HS-5 (cell line): ENCODE measurements at regions not wholly inside any gene's neighbourhood (a gene's known extent, or its start where the extent isn't known, plus 50 kb on each side); places are given as distances from the start of the nearest gene placed in this dataset.

Source experiments
- DNase-seq: peaks from one replicate; pipeline ENCODE4 v3.0.0-alpha.2; 2012; ENCODE audit warnings: low read depth

GRCh38 chr12:24603371-24603770 lies 345.5 kb downstream of the BCAT1 start:
- DNase-seq = no peak

GRCh38 chr12:24600996-24601395 lies 347.9 kb downstream of the BCAT1 start:
- DNase-seq = peak; percentile 85

GRCh38 chr12:24600551-24600950 lies 348.4 kb downstream of the BCAT1 start:
- DNase-seq = no peak

- DNase-seq = no peak
Measured at GRCh38 chr12:24599736-24600135, 349.2 kb downstream of the BCAT1 start.

- no peak for DNase-seq
Measured at GRCh38 chr12:24597580-24597979, 351.3 kb downstream of the BCAT1 start.

- DNase-seq = no peak
Measured at GRCh38 chr12:24596768-24597388, 352.0 kb downstream of the BCAT1 start.

GRCh38 chr12:24595652-24596235 lies 353.2 kb downstream of the BCAT1 start:
- DNase-seq = no peak

- DNase-seq = no peak
Measured at GRCh38 chr12:24591715-24592440, 357.0 kb downstream of the BCAT1 start.

- DNase-seq = no peak
Measured at GRCh38 chr12:24591079-24591626, 357.7 kb downstream of the BCAT1 start.

GRCh38 chr12:24586293-24586692 lies 362.6 kb downstream of the BCAT1 start:
- DNase-seq = no peak

GRCh38 chr12:24584032-24584675 lies 364.7 kb downstream of the BCAT1 start:
- no peak for DNase-seq

GRCh38 chr12:24582954-24583601 lies 365.8 kb downstream of the BCAT1 start:
- DNase-seq = no peak

GRCh38 chr12:24574538-24574937 lies 374.4 kb downstream of the BCAT1 start:
- no peak for DNase-seq

- no peak for DNase-seq
Measured at GRCh38 chr12:24573621-24574020, 375.3 kb downstream of the BCAT1 start.

GRCh38 chr12:24565300-24565699 lies 383.6 kb downstream of the BCAT1 start:
- DNase-seq = no peak

- DNase-seq = no peak
Measured at GRCh38 chr12:24562771-24563431, 386.0 kb downstream of the BCAT1 start.

- DNase-seq = no peak
Measured at GRCh38 chr12:24561882-24562770, 386.8 kb downstream of the BCAT1 start.

GRCh38 chr12:24561411-24561871 lies 387.5 kb downstream of the BCAT1 start:
- no peak for DNase-seq

- no peak for DNase-seq
Measured at GRCh38 chr12:24560831-24561271, 388.1 kb downstream of the BCAT1 start.

GRCh38 chr12:24560192-24560775 lies 388.6 kb downstream of the BCAT1 start:
- no peak for DNase-seq
